PC-3 (cell line): ENCODE measurements at regions not wholly inside any gene's neighbourhood (a gene's known extent, or its start where the extent isn't known, plus 50 kb on each side); places are given as distances from the start of the nearest gene placed in this dataset.

Source experiments
- EZH2 ChIP-seq: fragments of 300-600 bp; sonication (generic); IDR thresholded peaks from one replicate; pipeline ENCODE4 v1.6.1; 2017; ENCODE audit warnings: antibody characterized with exemption, mild to moderate bottlenecking, low read length; ENCODE audit not compliant: unreplicated experiment
- EZH2phosphoT487 ChIP-seq: fragments of 300-600 bp; sonication (generic); IDR thresholded peaks from 2 replicates; pipeline ENCODE4 v1.6.1; 2018; ENCODE audit warnings: mild to moderate bottlenecking, antibody characterized with exemption, low read length, borderline replicate concordance
- TF ChIP-seq, protein P1 (sequence below): fragments of 300-600 bp; sonication (generic); conservative IDR thresholded peaks from 2 replicates; pipeline ENCODE4 v1.5.1; 2017; ENCODE audit warnings: antibody characterized with exemption, low read depth, mild to moderate bottlenecking, low read length

DNA sequence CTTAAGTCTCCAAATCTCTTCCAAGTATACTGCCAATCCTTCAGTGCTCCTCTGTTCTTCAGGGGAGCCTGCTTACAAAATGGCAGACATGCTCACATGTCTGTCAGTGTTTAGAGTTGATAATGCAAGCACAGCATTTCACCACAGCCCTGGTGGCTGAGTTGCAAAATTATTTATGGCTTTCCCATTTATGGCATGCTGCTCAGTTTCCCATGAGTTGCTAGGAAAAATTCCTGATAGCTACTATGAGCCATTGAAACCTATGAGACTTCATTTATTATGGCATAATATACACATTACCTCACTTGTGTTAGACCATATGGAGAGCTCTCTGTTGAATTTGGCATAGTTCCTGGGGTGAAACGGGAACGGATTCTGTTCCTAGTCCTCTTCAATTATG is 448.7 kb upstream of the TCF4 start:
- TF ChIP-seq, protein P1, sequence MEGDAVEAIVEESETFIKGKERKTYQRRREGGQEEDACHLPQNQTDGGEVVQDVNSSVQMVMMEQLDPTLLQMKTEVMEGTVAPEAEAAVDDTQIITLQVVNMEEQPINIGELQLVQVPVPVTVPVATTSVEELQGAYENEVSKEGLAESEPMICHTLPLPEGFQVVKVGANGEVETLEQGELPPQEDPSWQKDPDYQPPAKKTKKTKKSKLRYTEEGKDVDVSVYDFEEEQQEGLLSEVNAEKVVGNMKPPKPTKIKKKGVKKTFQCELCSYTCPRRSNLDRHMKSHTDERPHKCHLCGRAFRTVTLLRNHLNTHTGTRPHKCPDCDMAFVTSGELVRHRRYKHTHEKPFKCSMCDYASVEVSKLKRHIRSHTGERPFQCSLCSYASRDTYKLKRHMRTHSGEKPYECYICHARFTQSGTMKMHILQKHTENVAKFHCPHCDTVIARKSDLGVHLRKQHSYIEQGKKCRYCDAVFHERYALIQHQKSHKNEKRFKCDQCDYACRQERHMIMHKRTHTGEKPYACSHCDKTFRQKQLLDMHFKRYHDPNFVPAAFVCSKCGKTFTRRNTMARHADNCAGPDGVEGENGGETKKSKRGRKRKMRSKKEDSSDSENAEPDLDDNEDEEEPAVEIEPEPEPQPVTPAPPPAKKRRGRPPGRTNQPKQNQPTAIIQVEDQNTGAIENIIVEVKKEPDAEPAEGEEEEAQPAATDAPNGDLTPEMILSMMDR: no peak
- TF ChIP-seq EZH2 (no peak), EZH2phosphoT487 (no peak)
